ENCODE measurements at regions not wholly inside any gene's neighbourhood (a gene's known extent, or its start where the extent isn't known, plus 50 kb on each side); places are given as distances from the start of the nearest gene placed in this dataset.

GRCh38 chr2:150003544-150003943 is 416.0 kb upstream of the MMADHC start:
- no peak for DNase-seq (ENCODE audit: low read depth)
- no peak for TF ChIP-seq CTCF (IDR thresholded peaks at IDR 0.05; ENCODE audit: low read length, missing control alignments)
- H3K4me3 ChIP-seq (replicated peaks; ENCODE audit: low read depth, low read length), result no peak overlapping the region

- H3K4me3 ChIP-seq (replicated peaks; ENCODE audit: low read depth, low read length), result no peak overlapping the region
- no peak for TF ChIP-seq CTCF (IDR thresholded peaks at IDR 0.05; ENCODE audit: low read length, missing control alignments)
- DNase-seq (ENCODE audit: low read depth), result no peak
Measured at GRCh38 chr2:150001788-150002187, 414.2 kb upstream of the MMADHC start.

- TF ChIP-seq CTCF (IDR thresholded peaks at IDR 0.05; ENCODE audit: low read length, missing control alignments), result no peak
- no peak overlapping the region for H3K4me3 ChIP-seq (replicated peaks; ENCODE audit: low read depth, low read length)
- DNase-seq (ENCODE audit: low read depth), result no peak
Measured at GRCh38 chr2:149996901-149997300, 409.3 kb upstream of the MMADHC start.

- peak; percentile 55 for DNase-seq (ENCODE audit: low read depth)
- no peak for TF ChIP-seq CTCF (IDR thresholded peaks at IDR 0.05; ENCODE audit: low read length, missing control alignments)
- no peak overlapping the region for H3K4me3 ChIP-seq (replicated peaks; ENCODE audit: low read depth, low read length)
Measured at GRCh38 chr2:149994057-149994728, 406.6 kb upstream of the MMADHC start.

GRCh38 chr2:149993316-149993715 is 405.7 kb upstream of the MMADHC start:
- DNase-seq (ENCODE audit: low read depth), result no peak
- TF ChIP-seq CTCF (IDR thresholded peaks at IDR 0.05; ENCODE audit: low read length, missing control alignments), result no peak
- H3K4me3 ChIP-seq (replicated peaks; ENCODE audit: low read depth, low read length), result no peak overlapping the region

- peak; percentile 26 for DNase-seq (ENCODE audit: low read depth)
- H3K4me3 ChIP-seq (replicated peaks; ENCODE audit: low read depth, low read length), result no peak overlapping the region
- TF ChIP-seq CTCF (IDR thresholded peaks at IDR 0.05; ENCODE audit: low read length, missing control alignments), result no peak
Measured at GRCh38 chr2:149991576-149991975, 404.0 kb upstream of the MMADHC start.

GRCh38 chr2:149990965-149991364 is 403.4 kb upstream of the MMADHC start:
- DNase-seq (ENCODE audit: low read depth), result no peak
- H3K4me3 ChIP-seq (replicated peaks; ENCODE audit: low read depth, low read length), result no peak overlapping the region
- no peak for TF ChIP-seq CTCF (IDR thresholded peaks at IDR 0.05; ENCODE audit: low read length, missing control alignments)
